Endothelial cell (in vitro differentiated cells): ENCODE measurements at regions not wholly inside any gene's neighbourhood (a gene's known extent, or its start where the extent isn't known, plus 50 kb on each side); places are given as distances from the start of the nearest gene placed in this dataset.

ENCODE experiments used
- DNase-seq: peaks from one replicate; pipeline ENCODE4 v3.0.0; 2021; ENCODE audit warnings: low spot score
- H3K27ac Mint-ChIP-seq: one replicate; pipeline ENCODE4 v1.8.0; 2021; ENCODE audit warnings: mixed read lengths, inconsistent platforms; ENCODE audit not compliant: unreplicated experiment
- H3K27me3 Mint-ChIP-seq: one replicate; pipeline ENCODE4 v1.8.0; 2021; ENCODE audit warnings: mild to moderate bottlenecking, moderate library complexity, mixed read lengths, inconsistent platforms; ENCODE audit not compliant: unreplicated experiment
- H3K36me3 Mint-ChIP-seq: one replicate; pipeline ENCODE4 v1.8.0; 2021; ENCODE audit warnings: mild to moderate bottlenecking, low read depth, mixed read lengths, inconsistent platforms; ENCODE audit not compliant: unreplicated experiment
- H3K4me1 Mint-ChIP-seq: one replicate; pipeline ENCODE4 v1.8.0; 2021; ENCODE audit warnings: mild to moderate bottlenecking, mixed read lengths, inconsistent platforms; ENCODE audit not compliant: unreplicated experiment
- H3K4me3 Mint-ChIP-seq: one replicate; pipeline ENCODE4 v1.8.0; 2021; ENCODE audit warnings: mild to moderate bottlenecking, mixed read lengths, inconsistent platforms; ENCODE audit not compliant: unreplicated experiment
- H3K9me3 Mint-ChIP-seq: one replicate; pipeline ENCODE4 v1.8.0; 2021; ENCODE audit warnings: mixed read lengths, inconsistent platforms; ENCODE audit not compliant: unreplicated experiment
- CTCF ChIP-seq: fragments of 200-600 bp; sonication (generic); IDR thresholded peaks from one replicate; pipeline ENCODE4 v1.5.0; 2021; ENCODE audit warnings: antibody characterized with exemption; ENCODE audit not compliant: unreplicated experiment

GRCh38 chr5:14017904-14018303 lies 73.4 kb upstream of the DNAH5 start:
- TF ChIP-seq CTCF: no peak
- Mint-ChIP-seq H3K4me3 (no peak overlapping the region), H3K9me3 (no peaks in the 10 kb centered on the region), H3K27me3 (peaks cover 2% of the 10 kb centered on the region), H3K4me1 (no peaks in the 10 kb centered on the region), H3K36me3 (no peaks in the 10 kb centered on the region), H3K27ac (no peak overlapping the region)
- no peak for DNase-seq

- DNase-seq: no peak
- H3K27me3 Mint-ChIP-seq: peaks cover 2% of the 10 kb centered on the region
- no peaks in the 10 kb centered on the region for H3K36me3 Mint-ChIP-seq
- H3K9me3 Mint-ChIP-seq: no peaks in the 10 kb centered on the region
- H3K4me1 Mint-ChIP-seq: peaks cover 3% of the 10 kb centered on the region
- no peak overlapping the region for H3K27ac Mint-ChIP-seq
- no peak for TF ChIP-seq CTCF
- no peak overlapping the region for H3K4me3 Mint-ChIP-seq
These were observed 72.1 kb upstream of the DNAH5 start for GRCh38 chr5:14016549-14016948.

GRCh38 chr5:14011089-14012020 lies 66.9 kb upstream of the DNAH5 start:
- no peak for TF ChIP-seq CTCF
- Mint-ChIP-seq H3K4me3 (peak overlapping the region; percentile 93), H3K4me1 (peaks cover 20% of the 10 kb centered on the region), H3K27ac (peak overlapping the region; percentile 87), H3K9me3 (no peaks in the 10 kb centered on the region), H3K36me3 (no peaks in the 10 kb centered on the region), H3K27me3 (peaks cover 3% of the 10 kb centered on the region)
- DNase-seq: peak; percentile 92

- peaks cover 20% of the 10 kb centered on the region for H3K4me1 Mint-ChIP-seq
- H3K27me3 Mint-ChIP-seq: peaks cover 8% of the 10 kb centered on the region
- H3K36me3 Mint-ChIP-seq: no peaks in the 10 kb centered on the region
- no peak for DNase-seq
- H3K27ac Mint-ChIP-seq: peak overlapping the region; percentile 32
- H3K4me3 Mint-ChIP-seq: no peak overlapping the region
- TF ChIP-seq CTCF: no peak
- no peaks in the 10 kb centered on the region for H3K9me3 Mint-ChIP-seq
These were observed 65.1 kb upstream of the DNAH5 start for GRCh38 chr5:14009575-14009974.

GRCh38 chr5:14008819-14009311 lies 64.4 kb upstream of the DNAH5 start:
- Mint-ChIP-seq H3K36me3 (no peaks in the 10 kb centered on the region), H3K27ac (peak overlapping the region; percentile 86), H3K4me1 (peaks cover 20% of the 10 kb centered on the region), H3K9me3 (no peaks in the 10 kb centered on the region), H3K4me3 (no peak overlapping the region), H3K27me3 (peaks cover 8% of the 10 kb centered on the region)
- peak; percentile 14 for DNase-seq
- TF ChIP-seq CTCF: no peak
